Ovary (tissue), 7 donors: ENCODE measurements at regions not wholly inside any gene's neighbourhood (a gene's known extent, or its start where the extent isn't known, plus 50 kb on each side); places are given as distances from the start of the nearest gene placed in this dataset.

Experiments
- DNase-seq, 5 donors: peaks; one replicate each; pipeline ENCODE4 v3.0.0-alpha.2; 2019 to 2020
- H3K27ac ChIP-seq, 2 donors: fragments of 200-600 bp; one replicate each; pipeline versions ENCODE4 v1.5.1 to v1.8.0; 2019 to 2022
- H3K27me3 ChIP-seq: fragments of 200-600 bp; one replicate; pipeline ENCODE4 v1.8.0; 2022
- H3K36me3 ChIP-seq: fragments of 200-600 bp; sonication (generic); one replicate; pipeline ENCODE4 v1.5.1; 2019
- H3K4me1 ChIP-seq: one replicate; pipeline ENCODE4 v1.8.1; 2013; ENCODE audit warnings: mild to moderate bottlenecking, moderate library complexity; ENCODE audit not compliant: insufficient read depth
- H3K4me3 ChIP-seq: fragments of 200-600 bp; sonication (generic); one replicate; pipeline ENCODE4 v1.5.1; 2017
- H3K9me3 ChIP-seq, 2 donors: fragments of 200-600 bp in 1 of 2; sonication (generic) in 1 of 2; one replicate each; pipeline versions ENCODE4 v1.5.1 to v1.8.1; 2013 to 2019; ENCODE audit warnings: mild to moderate bottlenecking in 1 of 2, moderate library complexity in 1 of 2
- CTCF ChIP-seq, 3 donors: fragments of 450-650 bp in 2 of 3; fragments of 200-600 bp in 1 of 3; IDR thresholded peaks; one replicate each; pipeline versions ENCODE4 v1.5.1 to v1.8.0; 2016 to 2022; ENCODE audit warnings: antibody characterized with exemption in 3 of 3, mild to moderate bottlenecking in 1 of 3
- EP300 ChIP-seq: sonication (generic); formaldehyde crosslinking; IDR thresholded peaks from one replicate; pipeline ENCODE4 v1.6.1; 2017; ENCODE audit warnings: antibody characterized with exemption
- POLR2A ChIP-seq: fragments of 450-650 bp; IDR thresholded peaks from one replicate; pipeline ENCODE4 v1.6.1; 2017; ENCODE audit warnings: antibody characterized with exemption, mild to moderate bottlenecking, moderate library complexity
- WGBS, 3 donors: extraction: QIAGEN DNeasy Blood & Tissue Kit in 1 of 3; methylation state at CpG; one replicate each; pipeline versions ENCODE4 v1.1.5 to v1.1.7; 2013 to 2017; 5-methylcytosine and 5-hydroxymethylcytosine counted together
- intact Hi-C, 4 donors: fragments of 100-400 bp; cut with DNase I; formaldehyde crosslinking; loops; one replicate each; pipeline versions ENCODE4 v1.11.0 to v1.15.1; 2022 to 2023
- donor health status: DM: no; HTN: no; CAD: no; lungs with moderate emphysema.
- donor health status: DM: no; HTN: no; CAD: no.
- donor health status: Bipolar disorder and iron deficiency.
- donor health status: DM: no; HTN: no; CAD: no.
- donor health status: DM: yes; HTN: yes; CAD: no.

DNA sequence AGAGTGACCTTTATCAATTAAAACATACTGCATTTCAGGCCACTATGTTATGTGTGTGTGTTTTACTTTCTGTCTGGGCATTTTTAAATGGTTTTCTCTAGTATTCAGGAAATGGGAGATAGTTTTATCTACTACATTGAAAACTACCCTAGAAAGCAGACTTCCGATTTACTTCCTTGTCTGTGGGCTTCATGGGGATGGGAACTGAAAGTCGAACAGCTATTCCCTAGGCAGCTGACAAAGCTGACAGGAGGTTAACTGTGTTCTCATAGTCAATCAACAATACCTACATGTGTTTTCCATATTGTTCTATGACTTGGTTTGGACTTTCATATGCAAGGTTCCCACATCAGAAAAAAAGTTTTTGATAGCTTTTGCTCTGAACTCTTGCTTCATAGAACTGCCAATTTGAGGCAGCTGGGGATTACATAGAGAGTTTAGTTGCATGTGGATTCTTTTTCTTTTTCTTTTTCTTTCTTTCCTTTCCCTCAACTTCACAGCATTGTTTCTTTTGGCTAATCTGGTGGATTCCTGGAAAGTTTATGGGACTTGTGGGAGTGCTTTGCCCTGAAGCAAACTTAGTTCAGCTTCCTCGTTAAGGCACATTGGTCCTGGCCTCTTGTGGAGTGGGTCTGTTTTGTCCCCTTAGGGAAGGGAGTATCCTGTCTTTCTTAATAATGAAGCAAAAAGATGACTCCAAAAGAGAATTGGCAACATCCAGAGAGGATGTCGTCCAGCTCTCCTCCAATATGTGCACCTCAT lies 327.1 kb upstream of the GIMD1 start:
- no peak for DNase-seq
- Histone ChIP-seq H3K4me1 (no peaks in the 10 kb centered on the region), H3K9me3 (no peaks in the 10 kb centered on the region), H3K27me3 (no peaks in the 10 kb centered on the region), H3K36me3 (no peaks in the 10 kb centered on the region), H3K4me3 (no peak overlapping the region), H3K27ac (no peak overlapping the region)
- TF ChIP-seq EP300 (no peak), CTCF (IDR thresholded peaks at IDR 0.05) (no peak), POLR2A (no peak)
- intact Hi-C loops = no loop called here
- WGBS, 3 donors = 37 to 40% (median 38%) methylated on average over 4 of the region's 4 CpGs

DNA sequence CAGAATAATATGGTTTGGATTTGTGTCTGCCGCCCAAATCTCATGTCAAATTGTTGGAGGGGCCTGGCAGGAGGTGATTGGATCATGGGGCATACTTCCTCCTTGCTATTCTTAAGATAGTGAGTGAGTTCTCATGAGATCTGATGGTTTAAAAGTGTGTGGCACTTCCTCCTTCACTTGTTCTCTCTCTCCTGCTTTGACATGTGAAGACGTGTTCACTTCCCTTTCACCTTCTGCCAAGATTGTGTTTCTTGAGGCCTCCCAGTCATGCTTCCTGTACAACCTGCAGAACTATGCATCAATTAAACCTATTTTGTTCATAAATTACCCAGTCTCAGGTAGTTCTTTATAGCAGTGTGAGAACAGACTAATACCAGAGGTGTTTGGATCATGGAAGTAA lies 325.7 kb upstream of the GIMD1 start:
- TF ChIP-seq POLR2A = no peak
- no peak for TF ChIP-seq CTCF (IDR thresholded peaks at IDR 0.05)
- no peak for TF ChIP-seq EP300
- no peak for DNase-seq
- no peak overlapping the region for H3K27ac ChIP-seq
- no peaks in the 10 kb centered on the region for H3K27me3 ChIP-seq
- H3K36me3 ChIP-seq = no peaks in the 10 kb centered on the region
- intact Hi-C loops = no loop called here
- H3K9me3 ChIP-seq = no peaks in the 10 kb centered on the region
- H3K4me1 ChIP-seq = no peaks in the 10 kb centered on the region
- H3K4me3 ChIP-seq = no peak overlapping the region
- WGBS, 3 donors = 85 to 95% (median 89%) methylated on average over 2 of the region's 2 CpGs

DNA sequence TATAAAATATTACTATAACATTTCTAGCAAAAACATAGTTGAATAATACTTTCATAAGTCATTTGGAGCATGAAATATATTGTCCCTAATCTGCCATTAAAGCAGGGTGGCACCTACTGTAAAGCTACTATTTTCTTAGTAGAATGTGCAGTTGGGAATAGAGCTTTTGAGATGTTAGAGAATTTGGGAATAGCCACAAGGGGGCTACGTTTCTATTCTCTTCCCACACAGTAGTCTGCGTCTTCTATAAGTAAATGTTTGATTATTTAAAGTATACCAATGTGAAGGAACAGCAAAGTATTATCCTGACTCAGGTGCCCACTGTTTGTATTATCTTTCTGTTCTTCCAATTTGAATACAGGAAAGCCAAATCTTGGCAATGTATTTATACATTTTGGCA lies 323.2 kb upstream of the GIMD1 start:
- H3K27ac ChIP-seq = no peak overlapping the region
- no peak for DNase-seq
- WGBS, 3 donors = 22 to 40% (median 22%) methylated on average over 2 of the region's 2 CpGs
- H3K9me3 ChIP-seq = no peaks in the 10 kb centered on the region
- no peaks in the 10 kb centered on the region for H3K27me3 ChIP-seq
- no peaks in the 10 kb centered on the region for H3K4me1 ChIP-seq
- no peak for TF ChIP-seq POLR2A
- no peak for TF ChIP-seq EP300
- TF ChIP-seq CTCF (IDR thresholded peaks at IDR 0.05) = no peak
- no peaks in the 10 kb centered on the region for H3K36me3 ChIP-seq
- intact Hi-C loops = no loop called here
- H3K4me3 ChIP-seq = no peak overlapping the region

GRCh38 chr4:106690487-106690886 lies 321.9 kb upstream of the GIMD1 start:
- 29 to 39% (median 31%) methylated on average over 4 of the region's 4 CpGs for WGBS, 3 donors
- TF ChIP-seq EP300 = no peak
- no peak for TF ChIP-seq POLR2A
- no peak for TF ChIP-seq CTCF (IDR thresholded peaks at IDR 0.05)
- DNase-seq = no peak
- intact Hi-C loops = no loop called here
- H3K27me3 ChIP-seq = no peaks in the 10 kb centered on the region
- H3K4me3 ChIP-seq = no peak overlapping the region
- no peaks in the 10 kb centered on the region for H3K36me3 ChIP-seq
- no peaks in the 10 kb centered on the region for H3K4me1 ChIP-seq
- H3K27ac ChIP-seq = no peak overlapping the region
- H3K9me3 ChIP-seq = no peaks in the 10 kb centered on the region
